MM.1S (cell line): ENCODE measurements at regions not wholly inside any gene's neighbourhood (a gene's known extent, or its start where the extent isn't known, plus 50 kb on each side); places are given as distances from the start of the nearest gene placed in this dataset.
"Not testable (repeated sequence)": the region's sequence is repeated elsewhere in the genome, so short reads cannot be mapped to it uniquely, and the experiment has no call there.

Experiments used
- DNase-seq: peaks from one replicate; pipeline ENCODE4 v3.0.0-alpha.2; 2015
- H2AFZ ChIP-seq: fragments of 300-600 bp; sonication (generic); 2 replicates; pipeline ENCODE4 v1.6.0; 2016; ENCODE audit warnings: antibody characterized with exemption, low read length
- H3F3A ChIP-seq: fragments of 300-600 bp; sonication (generic); 2 replicates; pipeline ENCODE4 v1.6.1; 2016; ENCODE audit warnings: mild to moderate bottlenecking, antibody characterized with exemption, low read length, moderate library complexity, mixed read lengths; ENCODE audit not compliant: insufficient read depth
- H3K27ac ChIP-seq: fragments of 300-600 bp; sonication (generic); 2 replicates; pipeline ENCODE4 v1.5.1; 2016; ENCODE audit warnings: mild to moderate bottlenecking, low read length
- H3K27me3 ChIP-seq: fragments of 300-600 bp; sonication (generic); replicated peaks from 2 replicates; pipeline ENCODE4 v1.6.0; 2016; ENCODE audit warnings: low read length; ENCODE audit not compliant: insufficient read depth
- H3K36me3 ChIP-seq: fragments of 300-600 bp; sonication (generic); replicated peaks from 2 replicates; pipeline ENCODE4 v1.6.1; 2016; ENCODE audit warnings: mild to moderate bottlenecking, low read length, mixed read lengths; ENCODE audit not compliant: insufficient read depth
- H3K4me1 ChIP-seq: fragments of 300-600 bp; sonication (generic); 2 replicates; pipeline ENCODE4 v1.6.1; 2016; ENCODE audit warnings: low read length, mixed read lengths
- H3K4me2 ChIP-seq: fragments of 300-600 bp; sonication (generic); 2 replicates; pipeline ENCODE4 v1.6.0; 2016; ENCODE audit warnings: low read depth, low read length
- H3K4me3 ChIP-seq: fragments of 300-600 bp; sonication (generic); 2 replicates; pipeline ENCODE4 v1.5.1; 2016; ENCODE audit warnings: low read length, mixed read lengths
- H3K79me2 ChIP-seq: fragments of 300-600 bp; sonication (generic); 2 replicates; pipeline ENCODE4 v1.6.1; 2016; ENCODE audit warnings: mixed run types, low read length, mixed read lengths
- H3K9ac ChIP-seq: fragments of 300-600 bp; sonication (generic); 2 replicates; pipeline ENCODE4 v1.6.1; 2016; ENCODE audit warnings: low read length, mixed read lengths
- H3K9me2 ChIP-seq: fragments of 300-600 bp; sonication (generic); replicated peaks from 2 replicates; pipeline ENCODE4 v1.6.1; 2016; ENCODE audit warnings: mild to moderate bottlenecking, low read length, mixed read lengths; ENCODE audit not compliant: insufficient read depth
- H3K9me3 ChIP-seq: fragments of 300-600 bp; sonication (generic); replicated peaks from 2 replicates; pipeline ENCODE4 v1.6.1; 2016; ENCODE audit warnings: mild to moderate bottlenecking, low read length, mixed read lengths; ENCODE audit not compliant: insufficient read depth
- H4K20me1 ChIP-seq: fragments of 300-600 bp; sonication (generic); 2 replicates; pipeline ENCODE4 v1.6.1; 2016; ENCODE audit warnings: mild to moderate bottlenecking, low read length, moderate library complexity, mixed read lengths; ENCODE audit not compliant: insufficient read depth

DNA sequence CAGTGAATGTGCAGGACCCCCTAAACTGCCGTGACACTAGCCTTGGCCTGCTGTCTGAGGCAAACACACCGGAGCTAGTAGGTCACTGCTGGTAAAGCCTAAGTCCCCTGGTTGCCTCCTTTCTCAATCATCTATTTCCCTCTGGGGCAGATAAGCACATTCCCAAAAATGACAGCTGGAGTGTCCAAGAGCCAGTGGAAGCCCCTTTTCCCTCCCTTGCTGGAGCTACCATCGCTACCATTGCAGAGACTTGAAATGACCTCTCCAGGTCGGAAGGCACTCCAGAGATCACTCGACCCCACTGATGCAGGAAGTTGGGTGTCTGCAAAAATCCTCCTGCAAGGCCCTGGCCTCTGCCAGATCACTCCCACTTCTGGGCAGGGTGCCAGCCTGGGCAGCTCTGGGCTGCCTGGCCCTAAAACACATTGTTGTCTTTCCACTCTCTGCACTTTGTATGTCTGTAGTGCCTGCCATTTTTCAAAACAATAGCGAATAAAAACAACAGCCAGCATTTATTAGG is 235.9 kb downstream of the BCL2L11 start:
- H2AFZ ChIP-seq, H3K36me3 ChIP-seq, H3K4me3 ChIP-seq, DNase-seq, H3K27me3 ChIP-seq, H3K27ac ChIP-seq, H3K79me2 ChIP-seq, H3K9me2 ChIP-seq, H3F3A ChIP-seq, H3K9me3 ChIP-seq, H3K9ac ChIP-seq, H3K4me1 ChIP-seq, H3K4me2 ChIP-seq, H4K20me1 ChIP-seq: not testable (repeated sequence)

DNA sequence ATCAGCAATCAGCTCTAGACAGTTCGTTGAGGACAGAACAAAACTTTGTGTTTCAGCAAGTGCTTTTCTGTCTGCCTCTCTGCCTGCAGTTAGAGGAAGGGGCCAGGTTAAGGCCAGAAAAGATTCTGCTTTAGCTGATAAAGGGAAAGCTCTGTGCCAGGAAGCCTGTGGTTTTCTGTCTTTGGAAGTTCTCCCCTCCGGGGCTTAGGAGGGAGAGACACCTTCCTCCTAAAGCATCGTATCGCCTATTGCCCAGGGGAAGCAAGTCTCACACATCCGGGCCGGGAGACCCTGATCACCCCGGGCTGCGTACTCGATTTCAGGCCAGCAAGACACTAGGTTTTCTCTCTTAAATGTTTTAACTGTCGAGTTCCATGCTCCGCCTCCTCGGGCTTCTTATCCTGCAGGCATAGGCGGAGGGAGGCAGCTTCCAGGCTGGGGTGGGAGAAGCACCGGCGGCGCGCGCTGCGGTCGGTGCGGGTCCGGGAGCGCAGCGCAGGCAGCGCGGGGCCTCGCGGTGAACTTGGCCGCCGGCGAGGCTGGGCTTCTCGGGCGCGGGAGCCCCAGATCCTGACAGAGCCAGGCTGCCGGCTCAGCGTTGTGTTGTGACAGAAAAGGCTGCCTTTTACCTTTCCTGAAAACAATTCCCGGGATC is 245.4 kb downstream of the BCL2L11 start:
- H3K27me3 ChIP-seq, H3K4me1 ChIP-seq, H3K27ac ChIP-seq, DNase-seq, H4K20me1 ChIP-seq, H3F3A ChIP-seq, H3K4me3 ChIP-seq, H3K9me2 ChIP-seq, H3K79me2 ChIP-seq, H3K9ac ChIP-seq, H2AFZ ChIP-seq, H3K36me3 ChIP-seq, H3K9me3 ChIP-seq, H3K4me2 ChIP-seq: not testable (repeated sequence)

DNA sequence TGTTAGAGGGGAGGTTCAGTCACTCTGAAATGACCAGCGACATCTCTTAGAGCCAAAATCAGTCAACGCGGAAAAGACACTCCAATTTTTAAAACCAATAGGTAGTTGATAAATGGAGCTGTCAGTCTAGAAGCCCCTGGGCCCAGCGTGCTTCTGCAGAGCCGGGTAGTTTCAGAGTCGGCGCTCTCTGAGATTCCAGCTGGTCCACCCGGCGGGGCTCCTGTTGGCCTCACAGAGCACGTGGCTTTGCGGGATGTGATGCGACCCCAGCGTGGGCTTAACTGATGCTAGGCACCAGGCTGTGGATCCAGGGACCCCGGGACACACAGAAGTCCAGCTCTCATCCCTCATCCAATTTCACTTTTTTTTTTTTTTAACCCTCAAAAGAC is 245.9 kb downstream of the BCL2L11 start:
- not testable (repeated sequence) for H3K36me3 ChIP-seq, H3F3A ChIP-seq, H3K9me2 ChIP-seq, H3K4me1 ChIP-seq, DNase-seq, H4K20me1 ChIP-seq, H3K9ac ChIP-seq, H3K79me2 ChIP-seq, H3K4me2 ChIP-seq, H3K27me3 ChIP-seq, H3K4me3 ChIP-seq, H3K27ac ChIP-seq, H2AFZ ChIP-seq, H3K9me3 ChIP-seq

DNA sequence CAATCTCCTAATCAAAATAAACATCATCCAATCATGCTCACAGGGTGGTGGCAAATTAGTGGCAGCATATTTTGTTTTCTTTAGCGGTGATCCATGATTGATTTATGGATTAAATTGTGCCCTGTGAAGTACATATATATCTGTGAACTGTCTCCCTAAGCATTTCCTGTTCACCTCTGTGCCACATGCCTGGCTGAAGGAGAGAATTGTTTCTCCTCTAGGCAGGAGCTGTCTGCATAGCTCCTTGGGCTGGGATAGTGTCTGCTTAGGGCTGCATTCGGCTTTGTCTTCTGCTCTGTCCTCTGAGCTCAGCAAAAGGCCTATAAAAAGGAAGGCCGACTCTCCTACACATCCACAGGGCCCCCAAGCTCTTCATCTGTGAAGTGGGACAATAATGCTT is 246.4 kb downstream of the BCL2L11 start:
- H3K9ac ChIP-seq, H3K36me3 ChIP-seq, H4K20me1 ChIP-seq, H2AFZ ChIP-seq, H3K4me3 ChIP-seq, H3K4me1 ChIP-seq, H3K79me2 ChIP-seq, H3K9me3 ChIP-seq, H3K27me3 ChIP-seq, H3K4me2 ChIP-seq, DNase-seq, H3F3A ChIP-seq, H3K27ac ChIP-seq, H3K9me2 ChIP-seq: not testable (repeated sequence)

DNA sequence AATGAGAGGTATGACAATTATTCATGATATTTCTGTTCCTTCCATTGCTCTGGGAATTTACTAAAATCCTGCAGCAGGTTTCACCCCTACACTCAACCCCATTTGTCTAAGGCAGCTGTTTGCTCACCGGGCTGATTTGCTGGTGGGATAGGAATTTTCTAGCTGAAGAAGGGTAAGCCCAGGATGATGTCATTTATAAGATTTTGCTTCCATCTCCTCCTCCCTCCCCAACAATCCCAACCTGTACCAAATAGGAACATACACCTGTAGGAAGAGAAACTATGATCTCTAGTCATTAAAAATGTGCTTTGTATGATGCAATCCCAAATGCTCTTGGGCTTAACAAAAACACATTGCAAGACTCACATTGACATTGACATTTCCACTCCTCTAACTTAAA is 247.2 kb downstream of the BCL2L11 start:
- not testable (repeated sequence) for H3K9me2 ChIP-seq, H4K20me1 ChIP-seq, H3K27me3 ChIP-seq, H2AFZ ChIP-seq, H3K9me3 ChIP-seq, H3K79me2 ChIP-seq, H3K9ac ChIP-seq, H3F3A ChIP-seq, H3K4me2 ChIP-seq, H3K4me3 ChIP-seq, H3K36me3 ChIP-seq, H3K4me1 ChIP-seq, H3K27ac ChIP-seq, DNase-seq

DNA sequence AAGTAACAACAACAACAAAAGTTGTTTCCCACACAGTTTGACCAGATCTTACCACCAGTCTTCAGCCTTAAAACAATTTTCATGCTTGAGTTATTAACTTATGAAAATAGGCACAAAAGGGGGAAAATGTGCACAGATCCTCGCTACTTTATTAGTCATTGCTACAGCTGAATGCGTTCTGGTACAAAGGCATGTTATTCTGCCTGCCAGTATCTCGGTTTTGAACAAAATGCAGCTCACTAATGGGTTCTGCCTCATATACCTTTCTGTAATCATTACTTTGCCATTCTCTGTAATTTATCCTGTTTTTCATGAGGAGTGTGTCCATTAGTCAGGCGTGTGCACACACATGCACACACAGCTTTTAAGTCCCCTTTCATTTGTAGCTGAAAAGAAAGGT is 247.6 kb downstream of the BCL2L11 start:
- DNase-seq, H4K20me1 ChIP-seq, H3F3A ChIP-seq, H2AFZ ChIP-seq, H3K4me1 ChIP-seq, H3K9ac ChIP-seq, H3K79me2 ChIP-seq, H3K36me3 ChIP-seq, H3K9me3 ChIP-seq, H3K4me3 ChIP-seq, H3K27ac ChIP-seq, H3K9me2 ChIP-seq, H3K27me3 ChIP-seq, H3K4me2 ChIP-seq: not testable (repeated sequence)

DNA sequence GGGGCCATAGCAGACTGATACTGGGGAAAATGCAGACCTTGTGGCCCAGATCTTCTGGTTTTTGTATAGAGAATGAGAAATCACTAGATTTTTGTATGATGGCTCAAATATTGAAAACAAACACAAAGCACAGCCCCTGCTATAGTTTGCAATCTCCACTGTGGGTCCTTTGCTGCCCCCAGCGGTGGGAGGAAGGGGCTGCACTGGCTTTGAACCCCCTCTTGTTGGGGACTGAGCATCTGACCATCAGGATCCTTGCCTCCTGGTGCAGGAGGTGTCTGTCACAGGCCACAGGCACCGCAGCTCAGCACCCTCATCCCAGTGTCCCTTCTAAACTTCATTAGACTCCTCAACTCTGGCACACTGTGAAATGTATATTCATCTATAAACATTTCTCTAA is 252.3 kb downstream of the BCL2L11 start:
- not testable (repeated sequence) for H3K36me3 ChIP-seq, H3K27ac ChIP-seq, H3K4me3 ChIP-seq

DNA sequence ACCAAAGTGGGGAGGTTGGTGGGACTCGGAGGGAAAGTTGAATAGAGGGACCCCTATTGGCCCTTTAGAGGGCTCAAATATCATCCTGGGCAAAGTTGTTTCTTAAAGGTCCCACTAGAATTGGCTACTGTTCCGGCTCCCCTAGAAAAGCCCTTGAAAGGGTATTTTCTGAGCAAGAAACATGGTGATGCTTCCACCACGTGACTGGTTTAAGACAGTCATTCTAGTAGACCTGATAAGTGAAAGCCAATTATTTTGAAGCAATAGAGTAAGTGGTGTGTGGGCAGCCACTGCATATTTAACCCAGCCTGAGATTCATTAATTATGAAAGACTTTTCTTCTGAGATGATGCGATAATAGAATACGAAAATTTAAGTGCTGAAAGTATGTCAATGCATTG is 253.3 kb downstream of the BCL2L11 start:
- not testable (repeated sequence) for H3K9ac ChIP-seq, H3K36me3 ChIP-seq, H3K4me2 ChIP-seq, H3F3A ChIP-seq, H4K20me1 ChIP-seq, H3K27ac ChIP-seq, H2AFZ ChIP-seq, H3K4me3 ChIP-seq, H3K9me3 ChIP-seq, H3K79me2 ChIP-seq, H3K9me2 ChIP-seq, H3K4me1 ChIP-seq, H3K27me3 ChIP-seq, DNase-seq

More for the DNA sequence above, 252.3 kb downstream of the BCL2L11 start:
- H3K9ac ChIP-seq, DNase-seq, H3K79me2 ChIP-seq, H3K9me3 ChIP-seq, H3K9me2 ChIP-seq, H3K27me3 ChIP-seq, H4K20me1 ChIP-seq, H3K4me2 ChIP-seq, H3F3A ChIP-seq, H3K4me1 ChIP-seq, H2AFZ ChIP-seq: not testable (repeated sequence)
